HG03196 (cell line): ENCODE measurements at regions not wholly inside any gene's neighbourhood (a gene's known extent, or its start where the extent isn't known, plus 50 kb on each side); places are given as distances from the start of the nearest gene placed in this dataset.
"Not testable (repeated sequence)": the region's sequence is repeated elsewhere in the genome, so short reads cannot be mapped to it uniquely, and the experiment has no call there.

ENCODE experiments used
- ATAC-seq: cut with Tn5 transposase; IDR thresholded peaks from one replicate; pipeline ENCODE4 v1.9.1; 2021; ENCODE audit not compliant: unreplicated experiment

GRCh38 chr22:49404020-49404419, 423.7 kb downstream of the BRD1 start:
- ATAC-seq = no peak

DNA sequence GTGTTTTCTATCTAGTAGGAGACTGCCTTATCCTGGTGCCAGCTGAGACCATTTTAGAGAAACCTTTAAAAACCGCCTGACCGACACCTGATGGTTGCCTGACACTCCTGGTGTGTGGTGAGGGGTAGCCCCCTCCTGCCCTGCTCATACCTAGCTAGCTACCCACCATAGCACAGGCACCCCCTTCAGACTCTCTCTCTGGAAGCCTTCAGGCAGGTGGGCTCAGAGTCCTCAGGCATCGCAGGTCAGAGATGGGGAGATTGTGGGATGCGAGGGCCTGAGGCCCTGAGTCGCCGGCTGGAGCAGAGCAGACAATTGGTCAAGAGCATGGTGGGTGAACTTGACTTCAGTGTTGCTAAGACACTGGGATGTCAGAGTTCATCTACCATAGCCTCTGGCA, 424.6 kb downstream of the BRD1 start:
- no peak for ATAC-seq

DNA sequence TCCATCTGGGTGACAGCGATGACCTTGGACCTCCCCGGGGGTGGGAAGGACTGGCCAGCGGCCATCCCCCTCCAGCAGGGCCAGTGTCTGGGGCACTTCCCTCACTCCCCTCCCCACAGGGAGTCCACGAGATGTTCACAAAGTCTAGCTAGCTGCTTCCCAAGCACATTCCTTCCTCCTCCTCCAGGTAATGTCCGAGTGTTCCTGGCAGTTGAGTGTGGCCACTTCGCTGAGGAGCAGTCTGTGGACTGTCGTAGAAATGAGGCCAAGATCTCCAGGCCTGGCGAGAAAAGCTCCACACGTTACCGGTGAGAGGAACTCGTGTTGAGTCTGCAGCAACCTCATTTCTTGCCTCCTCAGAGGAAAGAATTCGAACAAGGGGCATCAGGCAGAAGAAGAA, 425.5 kb downstream of the BRD1 start:
- ATAC-seq = no peak

DNA sequence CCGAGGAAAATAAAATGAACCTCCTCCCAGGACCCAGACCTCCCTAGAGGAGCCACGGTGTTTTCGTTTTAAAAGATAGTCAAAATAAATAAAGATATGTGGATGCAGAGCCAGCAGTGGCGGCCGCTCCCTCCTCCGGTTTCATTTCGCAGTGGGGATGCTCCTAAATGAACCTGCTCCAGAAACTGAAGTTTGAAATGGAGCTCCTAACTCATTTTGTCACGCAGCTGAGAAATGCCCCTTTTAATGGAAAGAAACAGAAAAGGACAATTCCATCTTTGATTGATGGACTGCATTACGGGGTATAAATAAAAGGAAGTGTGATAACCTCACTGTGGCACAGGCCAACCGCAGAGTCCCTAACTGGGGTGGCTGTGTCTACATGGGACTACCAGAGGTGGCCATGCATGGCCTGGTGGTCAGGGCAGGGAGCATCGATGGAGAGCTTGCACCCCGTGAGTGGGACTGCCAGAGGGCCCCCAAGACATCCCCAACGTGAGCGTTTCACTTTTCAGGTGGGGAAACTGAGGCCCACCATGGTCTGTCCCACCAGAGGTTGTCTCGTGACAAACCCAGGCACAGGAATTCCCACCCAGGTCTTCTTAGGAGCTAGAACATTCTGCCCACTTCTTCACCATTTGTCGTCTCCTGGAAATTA, 426.6 kb downstream of the BRD1 start:
- no peak for ATAC-seq

GRCh38 chr22:49400136-49400940, 427.3 kb downstream of the BRD1 start:
- no peak for ATAC-seq

- no peak for ATAC-seq
Observed at GRCh38 chr22:49398646-49399045, 429.0 kb downstream of the BRD1 start.

DNA sequence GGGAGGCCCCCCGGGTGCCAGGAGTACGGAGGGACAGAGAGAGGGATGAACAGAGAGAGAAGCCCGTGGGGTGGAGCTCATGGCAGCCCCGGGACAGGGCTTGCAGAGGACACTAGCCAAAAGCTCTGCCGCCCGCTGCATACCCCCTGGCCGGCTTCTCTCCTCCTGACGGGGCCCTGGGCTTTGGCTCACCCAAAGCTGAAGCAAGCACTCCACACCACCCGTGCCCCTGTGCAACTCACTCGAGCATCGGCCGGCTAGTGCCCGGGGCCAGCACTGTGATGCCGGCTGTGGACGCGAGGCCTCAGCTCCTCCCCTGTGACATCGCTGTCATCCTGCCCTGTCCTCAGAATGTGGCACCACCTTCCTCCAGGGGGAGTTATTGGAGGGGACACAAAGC, 429.6 kb downstream of the BRD1 start:
- ATAC-seq = no peak

DNA sequence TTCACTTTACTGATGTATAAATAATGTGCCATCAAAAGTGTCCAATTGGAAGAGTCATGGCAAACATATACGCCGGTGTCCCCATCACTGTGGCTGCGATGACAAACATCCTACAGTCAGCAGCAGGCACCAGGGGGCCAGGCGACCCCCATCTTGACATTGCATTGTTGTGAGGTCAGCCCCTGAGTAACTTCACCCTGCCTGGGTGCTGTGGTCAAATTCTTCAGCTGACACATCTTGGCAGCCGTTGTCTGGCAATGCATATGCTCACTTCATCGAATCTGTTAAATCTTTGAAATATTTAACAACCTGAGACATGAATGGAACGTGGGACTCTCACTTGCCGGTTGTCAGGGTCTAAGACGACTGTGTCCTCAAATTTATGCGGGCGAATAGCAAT, 430.9 kb downstream of the BRD1 start:
- ATAC-seq = no peak

GRCh38 chr22:49395617-49396016, 432.1 kb downstream of the BRD1 start:
- ATAC-seq = no peak

DNA sequence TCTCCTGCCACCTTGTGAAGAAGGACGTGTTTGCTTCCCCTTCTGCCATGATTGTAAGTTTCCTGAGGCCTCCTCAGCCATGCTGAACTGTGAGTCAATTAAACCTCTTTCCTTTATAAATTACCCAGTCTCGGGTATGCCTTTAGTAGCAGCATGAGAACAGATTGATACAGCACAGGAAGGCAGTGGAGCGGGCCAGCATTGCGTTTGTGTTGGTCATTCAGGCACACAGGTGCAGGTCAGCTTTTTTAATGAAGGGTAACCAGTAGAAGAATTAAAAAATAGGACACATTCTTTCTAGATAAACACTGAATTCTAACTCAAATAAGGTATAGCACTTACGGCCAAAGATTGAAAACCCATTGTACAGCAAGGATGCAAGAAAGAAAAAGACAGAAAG, 432.6 kb downstream of the BRD1 start:
- not testable (repeated sequence) for ATAC-seq

DNA sequence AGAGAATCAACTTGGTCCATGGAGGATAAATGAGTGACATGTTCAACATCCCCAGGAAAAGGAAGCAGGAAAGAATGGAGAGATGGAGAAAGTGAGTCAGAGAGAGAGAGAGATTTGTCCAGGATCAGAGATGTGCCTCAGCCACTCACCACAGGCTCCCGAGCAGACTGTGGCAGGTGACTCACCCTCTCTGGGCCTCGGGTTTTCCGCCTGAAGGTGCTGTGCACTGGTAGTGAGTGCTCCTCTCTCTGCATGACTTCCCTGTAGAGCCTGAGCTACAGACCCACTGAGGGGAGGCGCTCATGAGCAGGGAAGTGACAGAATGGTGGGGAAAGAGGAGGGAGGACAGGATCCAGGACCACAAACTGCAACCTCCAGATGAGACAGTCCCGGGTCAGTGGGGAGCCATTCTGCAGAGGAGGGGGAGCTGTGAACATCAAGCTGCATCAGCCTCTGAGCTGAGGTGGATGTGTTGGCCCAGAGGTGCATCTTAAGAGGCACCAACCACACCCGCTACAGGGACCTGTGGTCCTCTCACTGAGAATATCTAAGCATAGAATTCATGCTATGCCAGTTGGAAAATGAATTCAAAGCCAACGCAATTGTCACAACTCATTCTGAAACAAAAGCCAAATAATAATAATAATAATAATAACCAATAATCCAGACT, 433.4 kb downstream of the BRD1 start:
- no peak for ATAC-seq

GRCh38 chr22:49393526-49393925, 434.1 kb downstream of the BRD1 start:
- ATAC-seq = no peak

- ATAC-seq = no peak
Observed at GRCh38 chr22:49392841-49393510, 434.7 kb downstream of the BRD1 start.

- ATAC-seq = no peak
Observed at GRCh38 chr22:49392247-49392646, 435.4 kb downstream of the BRD1 start.

GRCh38 chr22:49391436-49391835, 436.2 kb downstream of the BRD1 start:
- no peak for ATAC-seq

DNA sequence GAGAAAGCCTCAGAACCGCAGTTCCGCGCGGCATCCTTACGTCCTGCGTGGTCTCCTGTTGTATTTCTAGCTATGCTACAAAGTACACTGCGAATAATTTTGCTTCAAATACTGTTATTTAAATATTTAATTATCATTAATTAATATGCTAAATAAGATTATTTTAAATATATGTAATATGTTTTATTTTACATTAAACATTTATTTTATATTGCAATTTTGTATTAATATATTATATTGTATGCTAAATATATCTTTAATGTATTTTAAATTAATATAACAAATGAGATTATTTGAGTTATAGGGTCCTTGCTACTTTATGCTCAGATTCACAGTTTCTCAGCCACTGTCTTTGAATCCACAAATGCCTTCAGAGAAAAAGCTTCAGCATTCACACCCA, 436.7 kb downstream of the BRD1 start:
- ATAC-seq = no peak

DNA sequence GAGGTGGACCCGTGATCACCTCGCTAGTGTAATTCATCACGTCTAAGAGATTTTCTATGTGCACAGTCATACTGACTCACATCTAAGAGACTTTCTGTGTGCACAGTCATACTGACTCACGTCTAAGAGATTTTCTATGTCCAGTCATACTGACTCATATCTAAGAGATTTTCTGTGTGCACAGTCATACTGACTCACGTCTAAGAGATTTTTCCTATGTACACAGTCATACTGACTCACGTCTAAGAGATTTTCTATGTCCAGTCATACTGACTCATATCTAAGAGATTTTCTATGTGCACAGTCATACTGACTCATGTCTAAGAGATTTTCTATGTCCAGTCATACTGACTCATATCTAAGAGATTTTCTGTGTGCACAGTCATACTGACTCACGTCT, 443.8 kb downstream of the BRD1 start:
- not testable (repeated sequence) for ATAC-seq

DNA sequence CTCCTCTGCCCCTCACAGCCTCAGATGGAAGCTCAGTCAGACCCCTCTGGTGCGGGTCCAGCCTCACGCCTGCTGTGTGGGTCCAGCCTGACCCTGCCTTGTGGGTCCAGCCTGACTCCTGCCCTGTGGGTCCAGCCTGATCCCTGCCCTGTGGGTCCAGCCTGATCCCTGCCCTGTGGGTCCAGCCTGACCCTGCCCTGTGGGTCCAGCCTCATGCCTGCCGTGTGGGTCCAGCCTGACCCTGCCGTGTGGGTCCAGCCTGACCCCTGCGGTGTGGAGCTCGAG, 445.3 kb downstream of the BRD1 start:
- no peak for ATAC-seq

DNA sequence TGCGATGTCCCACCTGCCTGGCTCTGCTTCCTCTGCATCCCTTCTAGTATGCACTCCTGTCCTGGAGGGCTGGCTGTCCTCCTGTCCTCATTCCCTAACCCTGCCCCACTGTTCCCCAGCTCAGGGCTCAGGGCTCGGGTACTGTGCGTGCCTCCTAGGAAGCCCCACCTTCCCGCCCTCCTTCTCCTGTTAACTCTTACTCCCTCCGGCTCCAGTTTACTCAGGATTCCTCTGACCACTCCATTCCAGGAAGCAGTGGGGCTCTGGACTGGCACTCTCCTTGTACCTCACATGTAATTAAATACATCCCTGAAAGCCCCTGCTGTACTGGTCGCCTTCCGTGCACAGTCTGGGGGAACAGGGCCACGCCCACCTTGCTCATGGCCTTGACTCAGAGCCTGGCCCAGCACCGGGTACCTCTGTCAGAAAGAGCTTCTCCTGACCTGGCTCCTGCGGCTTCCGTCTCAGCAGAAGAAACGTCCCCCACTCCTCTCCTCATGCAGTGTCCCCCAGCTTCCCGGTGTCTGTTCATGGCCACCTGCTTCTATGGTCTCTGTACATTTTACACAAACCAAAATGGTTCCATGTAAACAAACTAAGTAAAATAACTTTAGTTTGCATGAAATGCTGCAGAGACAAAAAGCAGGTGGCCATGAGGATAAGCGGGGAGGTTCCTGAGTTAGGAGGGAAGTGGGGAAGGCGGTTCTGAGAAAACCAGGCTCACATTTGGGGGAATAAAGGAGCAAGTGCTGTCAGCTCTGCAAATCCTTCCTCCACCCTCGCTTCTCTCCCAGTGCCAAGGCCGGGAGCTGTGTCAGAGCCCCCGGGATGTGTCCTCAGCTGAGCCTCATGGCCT, 445.9 kb downstream of the BRD1 start:
- no peak for ATAC-seq

GRCh38 chr22:49380828-49381114, 446.9 kb downstream of the BRD1 start:
- ATAC-seq = no peak
